GM23338 (cell line): ENCODE measurements at regions not wholly inside any gene's neighbourhood (a gene's known extent, or its start where the extent isn't known, plus 50 kb on each side); places are given as distances from the start of the nearest gene placed in this dataset.

Experiments used
- ATAC-seq: fragments of 200-7000 bp; cut with Tn5 transposase; 3 replicates; pipeline ENCODE4 v1.9.1; 2020
- DNase-seq: peaks from one replicate; pipeline ENCODE4 v3.0.0-alpha.2; 2015; ENCODE audit warnings: low spot score
- H2AFZ ChIP-seq: fragments of 200-600 bp; sonication (generic); 2 replicates; pipeline ENCODE4 v1.8.0; 2016; ENCODE audit warnings: antibody characterized with exemption, mild to moderate bottlenecking, moderate library complexity
- H3F3A ChIP-seq: fragments of 200-600 bp; sonication (generic); replicated peaks from 2 replicates; pipeline ENCODE4 v1.8.0; 2017; ENCODE audit warnings: antibody characterized with exemption, mixed run types, low read depth
- H3K27ac ChIP-seq: fragments of 200-600 bp; sonication (generic); 2 replicates; pipeline ENCODE4 v1.6.1; 2016; ENCODE audit warnings: low read depth
- H3K27me3 ChIP-seq: fragments of 200-600 bp; sonication (generic); 2 replicates; pipeline ENCODE4 v1.8.0; 2016; ENCODE audit warnings: mild to moderate bottlenecking, mixed run types, moderate library complexity; ENCODE audit not compliant: insufficient read depth
- H3K36me3 ChIP-seq: fragments of 200-600 bp; sonication (generic); 2 replicates; pipeline ENCODE4 v1.8.0; 2016; ENCODE audit warnings: mild to moderate bottlenecking; ENCODE audit not compliant: insufficient read depth
- H3K4me1 ChIP-seq: fragments of 200-600 bp; sonication (generic); 2 replicates; pipeline ENCODE4 v1.8.0; 2016; ENCODE audit warnings: mild to moderate bottlenecking, moderate library complexity; ENCODE audit not compliant: insufficient read depth
- H3K4me2 ChIP-seq: fragments of 200-600 bp; sonication (generic); 2 replicates; pipeline ENCODE4 v1.7.1; 2017; ENCODE audit warnings: mixed run types
- H3K4me3 ChIP-seq: fragments of 200-600 bp; sonication (generic); 2 replicates; pipeline ENCODE4 v1.6.1; 2016; ENCODE audit warnings: mixed run types
- H3K79me2 ChIP-seq: fragments of 200-600 bp; sonication (generic); replicated peaks from 2 replicates; pipeline ENCODE4 v1.8.0; 2017; ENCODE audit warnings: mild to moderate bottlenecking; ENCODE audit not compliant: insufficient read depth
- H3K9me2 ChIP-seq: fragments of 200-600 bp; sonication (generic); 2 replicates; pipeline ENCODE4 v1.8.0; 2017; ENCODE audit not compliant: insufficient read depth
- H4K20me1 ChIP-seq: fragments of 200-600 bp; sonication (generic); replicated peaks from 2 replicates; pipeline ENCODE4 v1.8.0; 2017; ENCODE audit warnings: mild to moderate bottlenecking; ENCODE audit not compliant: insufficient read depth
- H3K27ac Mint-ChIP-seq: 2 replicates; pipeline ENCODE4 v1.8.0; 2020; ENCODE audit warnings: inconsistent platforms, mild to moderate bottlenecking, moderate library complexity, mixed read lengths
- H3K27me3 Mint-ChIP-seq: 3 replicates; pipeline ENCODE4 v1.8.0; 2022; ENCODE audit warnings: low read depth, mild to moderate bottlenecking, moderate library complexity, mixed read lengths, inconsistent platforms; ENCODE audit not compliant: insufficient read depth, poor library complexity
- H3K36me3 Mint-ChIP-seq: 3 replicates; pipeline ENCODE4 v1.8.0; 2021; ENCODE audit warnings: low read depth, mild to moderate bottlenecking, inconsistent platforms, moderate library complexity, mixed read lengths
- H3K4me1 Mint-ChIP-seq: 3 replicates; pipeline ENCODE4 v1.8.0; 2020; ENCODE audit warnings: mild to moderate bottlenecking, inconsistent platforms, mixed read lengths
- H3K4me3 Mint-ChIP-seq: 3 replicates; pipeline ENCODE4 v1.8.0; 2021; ENCODE audit warnings: moderate library complexity, mild to moderate bottlenecking, inconsistent platforms, mixed read lengths
- H3K9me3 Mint-ChIP-seq: 3 replicates; pipeline ENCODE4 v1.8.0; 2020; ENCODE audit warnings: moderate library complexity, mild to moderate bottlenecking, inconsistent platforms, mixed read lengths
- EZH2 ChIP-seq: fragments of 200-600 bp; sonication (generic); IDR thresholded peaks from one replicate; pipeline ENCODE4 v1.8.0; 2017; ENCODE audit warnings: antibody characterized with exemption, mild to moderate bottlenecking, low read depth; ENCODE audit not compliant: unreplicated experiment
- EZH2phosphoT487 ChIP-seq: fragments of 200-600 bp; sonication (generic); IDR thresholded peaks from one replicate; pipeline ENCODE4 v1.8.1; 2018; ENCODE audit warnings: antibody characterized with exemption; ENCODE audit not compliant: unreplicated experiment
- JUNB ChIP-seq: IDR thresholded peaks from one replicate; pipeline ENCODE4 v1.6.1; 2016; ENCODE audit warnings: antibody characterized with exemption; ENCODE audit not compliant: unreplicated experiment
- NANOG ChIP-seq: IDR thresholded peaks from 2 replicates; pipeline ENCODE4 v1.6.1; 2016; ENCODE audit warnings: antibody characterized with exemption, borderline replicate concordance
- POLR2AphosphoS5 ChIP-seq: IDR thresholded peaks from 2 replicates; pipeline ENCODE4 v1.6.1; 2016; ENCODE audit warnings: antibody characterized with exemption, low read depth
- ZNF114 ChIP-seq: fragments of 250-450 bp; sonication (Bioruptor Pico); IDR thresholded peaks from 2 replicates; pipeline ENCODE4 v1.5.0; 2020; ENCODE audit warnings: mild to moderate bottlenecking, moderate library complexity
- TF ChIP-seq, protein P1 (sequence below): IDR thresholded peaks from one replicate; pipeline ENCODE4 v1.6.1; 2018; ENCODE audit warnings: antibody characterized with exemption; ENCODE audit not compliant: unreplicated experiment
- TF ChIP-seq, protein P2 (sequence below): fragments of 250-450 bp; sonication (Bioruptor Pico); IDR thresholded peaks from 2 replicates; pipeline ENCODE4 v1.5.0; 2020; ENCODE audit warnings: mild to moderate bottlenecking, moderate library complexity
- TF ChIP-seq, protein P3 (sequence below), 2 experiments: fragments of 200-600 bp in 1 of 2; sonication (generic) in 1 of 2; conservative IDR thresholded peaks; 2 replicates each; pipeline versions ENCODE4 v1.5.1 to v1.6.1; 2016 to 2017; ENCODE audit warnings: antibody characterized with exemption in 2 of 2, low read depth in 2 of 2, mild to moderate bottlenecking in 2 of 2, moderate library complexity in 1 of 2
- TF ChIP-seq, protein P4 (sequence below): IDR thresholded peaks from 2 replicates; pipeline ENCODE4 v1.6.1; 2016; ENCODE audit warnings: antibody characterized with exemption

DNA sequence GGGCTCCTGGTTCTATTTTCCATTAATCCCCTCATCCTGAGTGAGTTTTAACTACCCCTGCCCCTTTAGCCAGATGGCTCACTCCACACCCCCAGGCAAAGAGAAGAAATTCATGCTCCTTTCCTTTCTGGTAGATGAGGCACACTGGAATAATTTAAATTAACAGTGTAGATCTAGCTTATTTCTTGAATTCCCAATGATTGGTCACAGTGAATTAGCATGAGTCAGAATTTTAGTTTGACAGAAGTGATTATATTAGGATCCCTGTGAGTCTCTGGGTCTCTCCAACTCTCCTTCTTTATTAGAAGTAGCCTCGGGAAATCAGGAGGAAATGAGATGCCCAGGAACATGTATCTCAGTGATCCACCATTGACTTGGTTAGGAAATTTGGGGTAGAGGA, 103.1 kb upstream of the KAZN start:
- no peak overlapping the region for H3K27ac Mint-ChIP-seq
- no peak overlapping the region for H2AFZ ChIP-seq
- TF ChIP-seq, protein P1, sequence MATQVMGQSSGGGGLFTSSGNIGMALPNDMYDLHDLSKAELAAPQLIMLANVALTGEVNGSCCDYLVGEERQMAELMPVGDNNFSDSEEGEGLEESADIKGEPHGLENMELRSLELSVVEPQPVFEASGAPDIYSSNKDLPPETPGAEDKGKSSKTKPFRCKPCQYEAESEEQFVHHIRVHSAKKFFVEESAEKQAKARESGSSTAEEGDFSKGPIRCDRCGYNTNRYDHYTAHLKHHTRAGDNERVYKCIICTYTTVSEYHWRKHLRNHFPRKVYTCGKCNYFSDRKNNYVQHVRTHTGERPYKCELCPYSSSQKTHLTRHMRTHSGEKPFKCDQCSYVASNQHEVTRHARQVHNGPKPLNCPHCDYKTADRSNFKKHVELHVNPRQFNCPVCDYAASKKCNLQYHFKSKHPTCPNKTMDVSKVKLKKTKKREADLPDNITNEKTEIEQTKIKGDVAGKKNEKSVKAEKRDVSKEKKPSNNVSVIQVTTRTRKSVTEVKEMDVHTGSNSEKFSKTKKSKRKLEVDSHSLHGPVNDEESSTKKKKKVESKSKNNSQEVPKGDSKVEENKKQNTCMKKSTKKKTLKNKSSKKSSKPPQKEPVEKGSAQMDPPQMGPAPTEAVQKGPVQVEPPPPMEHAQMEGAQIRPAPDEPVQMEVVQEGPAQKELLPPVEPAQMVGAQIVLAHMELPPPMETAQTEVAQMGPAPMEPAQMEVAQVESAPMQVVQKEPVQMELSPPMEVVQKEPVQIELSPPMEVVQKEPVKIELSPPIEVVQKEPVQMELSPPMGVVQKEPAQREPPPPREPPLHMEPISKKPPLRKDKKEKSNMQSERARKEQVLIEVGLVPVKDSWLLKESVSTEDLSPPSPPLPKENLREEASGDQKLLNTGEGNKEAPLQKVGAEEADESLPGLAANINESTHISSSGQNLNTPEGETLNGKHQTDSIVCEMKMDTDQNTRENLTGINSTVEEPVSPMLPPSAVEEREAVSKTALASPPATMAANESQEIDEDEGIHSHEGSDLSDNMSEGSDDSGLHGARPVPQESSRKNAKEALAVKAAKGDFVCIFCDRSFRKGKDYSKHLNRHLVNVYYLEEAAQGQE, result no peak
- TF ChIP-seq, protein P2, sequence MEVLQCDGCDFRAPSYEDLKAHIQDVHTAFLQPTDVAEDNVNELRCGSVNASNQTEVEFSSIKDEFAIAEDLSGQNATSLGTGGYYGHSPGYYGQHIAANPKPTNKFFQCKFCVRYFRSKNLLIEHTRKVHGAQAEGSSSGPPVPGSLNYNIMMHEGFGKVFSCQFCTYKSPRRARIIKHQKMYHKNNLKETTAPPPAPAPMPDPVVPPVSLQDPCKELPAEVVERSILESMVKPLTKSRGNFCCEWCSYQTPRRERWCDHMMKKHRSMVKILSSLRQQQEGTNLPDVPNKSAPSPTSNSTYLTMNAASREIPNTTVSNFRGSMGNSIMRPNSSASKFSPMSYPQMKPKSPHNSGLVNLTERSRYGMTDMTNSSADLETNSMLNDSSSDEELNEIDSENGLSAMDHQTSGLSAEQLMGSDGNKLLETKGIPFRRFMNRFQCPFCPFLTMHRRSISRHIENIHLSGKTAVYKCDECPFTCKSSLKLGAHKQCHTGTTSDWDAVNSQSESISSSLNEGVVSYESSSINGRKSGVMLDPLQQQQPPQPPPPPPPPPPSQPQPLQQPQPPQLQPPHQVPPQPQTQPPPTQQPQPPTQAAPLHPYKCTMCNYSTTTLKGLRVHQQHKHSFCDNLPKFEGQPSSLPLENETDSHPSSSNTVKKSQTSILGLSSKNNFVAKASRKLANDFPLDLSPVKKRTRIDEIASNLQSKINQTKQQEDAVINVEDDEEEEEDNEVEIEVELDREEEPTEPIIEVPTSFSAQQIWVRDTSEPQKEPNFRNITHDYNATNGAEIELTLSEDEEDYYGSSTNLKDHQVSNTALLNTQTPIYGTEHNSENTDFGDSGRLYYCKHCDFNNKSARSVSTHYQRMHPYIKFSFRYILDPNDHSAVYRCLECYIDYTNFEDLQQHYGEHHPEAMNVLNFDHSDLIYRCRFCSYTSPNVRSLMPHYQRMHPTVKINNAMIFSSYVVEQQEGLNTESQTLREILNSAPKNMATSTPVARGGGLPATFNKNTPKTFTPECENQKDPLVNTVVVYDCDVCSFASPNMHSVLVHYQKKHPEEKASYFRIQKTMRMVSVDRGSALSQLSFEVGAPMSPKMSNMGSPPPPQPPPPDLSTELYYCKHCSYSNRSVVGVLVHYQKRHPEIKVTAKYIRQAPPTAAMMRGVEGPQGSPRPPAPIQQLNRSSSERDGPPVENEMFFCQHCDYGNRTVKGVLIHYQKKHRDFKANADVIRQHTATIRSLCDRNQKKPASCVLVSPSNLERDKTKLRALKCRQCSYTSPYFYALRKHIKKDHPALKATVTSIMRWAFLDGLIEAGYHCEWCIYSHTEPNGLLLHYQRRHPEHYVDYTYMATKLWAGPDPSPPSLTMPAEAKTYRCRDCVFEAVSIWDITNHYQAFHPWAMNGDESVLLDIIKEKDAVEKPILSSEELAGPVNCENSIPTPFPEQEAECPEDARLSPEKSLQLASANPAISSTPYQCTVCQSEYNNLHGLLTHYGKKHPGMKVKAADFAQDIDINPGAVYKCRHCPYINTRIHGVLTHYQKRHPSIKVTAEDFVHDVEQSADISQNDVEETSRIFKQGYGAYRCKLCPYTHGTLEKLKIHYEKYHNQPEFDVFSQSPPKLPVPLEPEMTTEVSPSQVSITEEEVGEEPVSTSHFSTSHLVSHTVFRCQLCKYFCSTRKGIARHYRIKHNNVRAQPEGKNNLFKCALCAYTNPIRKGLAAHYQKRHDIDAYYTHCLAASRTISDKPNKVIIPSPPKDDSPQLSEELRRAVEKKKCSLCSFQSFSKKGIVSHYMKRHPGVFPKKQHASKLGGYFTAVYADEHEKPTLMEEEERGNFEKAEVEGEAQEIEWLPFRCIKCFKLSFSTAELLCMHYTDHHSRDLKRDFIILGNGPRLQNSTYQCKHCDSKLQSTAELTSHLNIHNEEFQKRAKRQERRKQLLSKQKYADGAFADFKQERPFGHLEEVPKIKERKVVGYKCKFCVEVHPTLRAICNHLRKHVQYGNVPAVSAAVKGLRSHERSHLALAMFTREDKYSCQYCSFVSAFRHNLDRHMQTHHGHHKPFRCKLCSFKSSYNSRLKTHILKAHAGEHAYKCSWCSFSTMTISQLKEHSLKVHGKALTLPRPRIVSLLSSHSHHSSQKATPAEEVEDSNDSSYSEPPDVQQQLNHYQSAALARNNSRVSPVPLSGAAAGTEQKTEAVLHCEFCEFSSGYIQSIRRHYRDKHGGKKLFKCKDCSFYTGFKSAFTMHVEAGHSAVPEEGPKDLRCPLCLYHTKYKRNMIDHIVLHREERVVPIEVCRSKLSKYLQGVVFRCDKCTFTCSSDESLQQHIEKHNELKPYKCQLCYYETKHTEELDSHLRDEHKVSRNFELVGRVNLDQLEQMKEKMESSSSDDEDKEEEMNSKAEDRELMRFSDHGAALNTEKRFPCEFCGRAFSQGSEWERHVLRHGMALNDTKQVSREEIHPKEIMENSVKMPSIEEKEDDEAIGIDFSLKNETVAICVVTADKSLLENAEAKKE (CRISPR knock-in tag), result no peak
- no peak for TF ChIP-seq EZH2
- TF ChIP-seq NANOG, result no peak
- TF ChIP-seq, protein P3, sequence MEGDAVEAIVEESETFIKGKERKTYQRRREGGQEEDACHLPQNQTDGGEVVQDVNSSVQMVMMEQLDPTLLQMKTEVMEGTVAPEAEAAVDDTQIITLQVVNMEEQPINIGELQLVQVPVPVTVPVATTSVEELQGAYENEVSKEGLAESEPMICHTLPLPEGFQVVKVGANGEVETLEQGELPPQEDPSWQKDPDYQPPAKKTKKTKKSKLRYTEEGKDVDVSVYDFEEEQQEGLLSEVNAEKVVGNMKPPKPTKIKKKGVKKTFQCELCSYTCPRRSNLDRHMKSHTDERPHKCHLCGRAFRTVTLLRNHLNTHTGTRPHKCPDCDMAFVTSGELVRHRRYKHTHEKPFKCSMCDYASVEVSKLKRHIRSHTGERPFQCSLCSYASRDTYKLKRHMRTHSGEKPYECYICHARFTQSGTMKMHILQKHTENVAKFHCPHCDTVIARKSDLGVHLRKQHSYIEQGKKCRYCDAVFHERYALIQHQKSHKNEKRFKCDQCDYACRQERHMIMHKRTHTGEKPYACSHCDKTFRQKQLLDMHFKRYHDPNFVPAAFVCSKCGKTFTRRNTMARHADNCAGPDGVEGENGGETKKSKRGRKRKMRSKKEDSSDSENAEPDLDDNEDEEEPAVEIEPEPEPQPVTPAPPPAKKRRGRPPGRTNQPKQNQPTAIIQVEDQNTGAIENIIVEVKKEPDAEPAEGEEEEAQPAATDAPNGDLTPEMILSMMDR (conservative IDR thresholded peaks at IDR 0.05; ENCODE audit: low read depth in 2 of 2), result no peak
- TF ChIP-seq, protein P4, sequence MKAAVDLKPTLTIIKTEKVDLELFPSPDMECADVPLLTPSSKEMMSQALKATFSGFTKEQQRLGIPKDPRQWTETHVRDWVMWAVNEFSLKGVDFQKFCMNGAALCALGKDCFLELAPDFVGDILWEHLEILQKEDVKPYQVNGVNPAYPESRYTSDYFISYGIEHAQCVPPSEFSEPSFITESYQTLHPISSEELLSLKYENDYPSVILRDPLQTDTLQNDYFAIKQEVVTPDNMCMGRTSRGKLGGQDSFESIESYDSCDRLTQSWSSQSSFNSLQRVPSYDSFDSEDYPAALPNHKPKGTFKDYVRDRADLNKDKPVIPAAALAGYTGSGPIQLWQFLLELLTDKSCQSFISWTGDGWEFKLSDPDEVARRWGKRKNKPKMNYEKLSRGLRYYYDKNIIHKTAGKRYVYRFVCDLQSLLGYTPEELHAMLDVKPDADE, result no peak
- no peak for TF ChIP-seq POLR2AphosphoS5
- no peak for TF ChIP-seq EZH2phosphoT487
- no peak for TF ChIP-seq JUNB
- TF ChIP-seq ZNF114, result no peak
- no peaks in the 10 kb centered on the region for H3K9me3 Mint-ChIP-seq
- no peaks in the 10 kb centered on the region for H3K36me3 Mint-ChIP-seq
- no peaks in the 10 kb centered on the region for H3K36me3 ChIP-seq
- H3K27me3 ChIP-seq, result no peaks in the 10 kb centered on the region
- H3K79me2 ChIP-seq, result no peaks in the 10 kb centered on the region
- no peaks in the 10 kb centered on the region for H3F3A ChIP-seq
- no peak overlapping the region for H3K4me2 ChIP-seq
- ATAC-seq, result no peak
- H3K27me3 Mint-ChIP-seq, result no peaks in the 10 kb centered on the region
- no peaks in the 10 kb centered on the region; the same call in 1 of the 2 replicates for H3K9me2 ChIP-seq
- H3K27ac ChIP-seq, result no peak overlapping the region
- H3K4me3 Mint-ChIP-seq, result no peak overlapping the region
- no peak for DNase-seq
- no peaks in the 10 kb centered on the region for H3K4me1 ChIP-seq
- H4K20me1 ChIP-seq, result no peaks in the 10 kb centered on the region
- peaks cover 7% of the 10 kb centered on the region; the same call in 2 of the 3 replicates for H3K4me1 Mint-ChIP-seq
- no peak overlapping the region for H3K4me3 ChIP-seq
